GM21390 (cell line): ENCODE measurements at regions not wholly inside any gene's neighbourhood (a gene's known extent, or its start where the extent isn't known, plus 50 kb on each side); places are given as distances from the start of the nearest gene placed in this dataset.

Experiments
- ATAC-seq: cut with Tn5 transposase; IDR thresholded peaks from one replicate; pipeline ENCODE4 v1.9.1; 2021; ENCODE audit not compliant: unreplicated experiment

DNA sequence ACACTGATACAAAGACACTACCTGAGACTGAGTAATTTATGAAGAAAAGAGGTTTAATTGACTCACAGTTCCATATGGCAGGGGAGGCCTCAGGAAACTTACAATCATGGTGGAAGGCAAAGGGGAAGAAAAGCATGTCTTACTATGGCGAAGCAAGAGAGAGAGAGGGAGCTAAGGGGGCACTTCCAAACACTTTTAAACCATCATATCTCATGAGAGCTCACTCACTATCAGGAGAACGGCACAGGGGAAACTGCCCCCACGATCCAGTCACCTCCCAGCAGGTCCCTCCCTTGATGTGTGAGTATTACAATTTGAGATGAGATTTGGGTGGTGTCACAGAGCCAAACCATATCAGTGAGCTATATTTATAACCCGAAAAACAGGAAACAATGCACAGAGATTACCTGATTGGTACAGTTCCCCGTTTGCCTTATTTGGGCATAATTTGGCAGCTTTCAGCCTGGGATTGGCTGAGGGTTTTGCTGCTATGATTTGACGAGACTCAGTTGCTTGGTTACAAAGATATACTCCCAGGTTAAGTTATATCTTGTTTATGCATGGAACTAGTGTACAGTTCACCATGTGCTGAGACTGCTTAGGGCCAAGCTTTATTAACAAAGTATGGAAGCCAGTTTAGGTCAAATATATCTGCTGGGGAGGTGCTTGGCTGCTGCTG lies 184.2 kb downstream of the NR2F2 start:
- ATAC-seq = no peak

DNA sequence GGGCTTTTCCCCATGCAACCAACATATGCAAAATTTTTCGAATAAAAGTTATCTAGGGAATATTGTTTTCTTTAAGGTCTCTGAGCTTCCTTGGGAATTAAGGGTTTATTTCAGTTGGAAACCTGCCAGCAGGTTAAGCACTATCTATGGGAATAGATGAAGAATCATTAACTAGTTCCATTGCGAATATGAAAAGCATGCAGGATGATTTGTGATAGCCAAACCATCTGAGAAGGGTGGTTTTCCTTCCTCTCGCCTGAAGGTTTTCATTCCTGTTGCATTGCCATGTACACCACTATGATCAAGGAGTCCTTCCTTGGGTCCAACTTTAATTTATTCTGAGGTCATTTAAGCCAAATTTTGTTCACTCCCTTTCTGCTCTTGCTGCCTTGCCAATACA lies 184.9 kb downstream of the NR2F2 start:
- ATAC-seq = no peak

GRCh38 chr15:96521386-96521785 lies 190.9 kb downstream of the NR2F2 start:
- no peak for ATAC-seq

DNA sequence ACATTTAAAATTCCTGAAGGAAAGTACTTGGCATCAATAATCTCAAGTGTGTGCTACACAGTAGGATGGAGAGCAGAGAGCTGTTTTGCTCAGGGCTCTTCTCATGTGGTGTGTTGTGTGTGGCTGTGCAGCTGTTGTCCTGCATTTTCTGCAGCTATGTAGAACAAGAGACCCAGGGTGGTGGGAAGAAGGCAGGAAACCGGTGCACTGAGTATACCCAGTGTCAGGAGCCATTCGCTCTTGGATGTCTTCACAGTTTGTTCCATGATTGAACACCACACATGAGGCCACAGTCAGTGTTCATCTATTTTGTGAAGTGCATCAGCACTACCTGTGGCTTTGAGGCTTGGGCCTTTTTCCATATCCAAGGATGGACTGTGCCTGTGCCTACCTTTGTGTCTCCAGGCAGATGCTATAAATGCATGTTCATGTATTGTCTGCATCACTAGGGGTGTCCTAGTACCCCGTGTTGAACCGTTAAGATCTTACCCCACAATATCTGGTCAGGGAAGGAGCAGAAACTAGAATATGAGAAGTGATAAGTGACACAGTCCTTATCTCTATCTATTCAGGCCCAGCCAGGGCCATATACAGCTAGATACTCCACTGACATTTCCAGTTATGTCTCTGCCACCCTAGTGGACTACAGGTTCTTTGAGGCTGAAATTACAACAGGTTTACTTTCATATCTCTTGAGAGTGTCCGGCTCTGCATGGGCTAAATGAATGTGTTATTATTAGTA lies 194.3 kb downstream of the NR2F2 start:
- ATAC-seq = no peak

- no peak for ATAC-seq
Measured at GRCh38 chr15:96535148-96535547, 204.6 kb downstream of the NR2F2 start.

GRCh38 chr15:96538491-96538890 lies 208.0 kb downstream of the NR2F2 start:
- no peak for ATAC-seq

DNA sequence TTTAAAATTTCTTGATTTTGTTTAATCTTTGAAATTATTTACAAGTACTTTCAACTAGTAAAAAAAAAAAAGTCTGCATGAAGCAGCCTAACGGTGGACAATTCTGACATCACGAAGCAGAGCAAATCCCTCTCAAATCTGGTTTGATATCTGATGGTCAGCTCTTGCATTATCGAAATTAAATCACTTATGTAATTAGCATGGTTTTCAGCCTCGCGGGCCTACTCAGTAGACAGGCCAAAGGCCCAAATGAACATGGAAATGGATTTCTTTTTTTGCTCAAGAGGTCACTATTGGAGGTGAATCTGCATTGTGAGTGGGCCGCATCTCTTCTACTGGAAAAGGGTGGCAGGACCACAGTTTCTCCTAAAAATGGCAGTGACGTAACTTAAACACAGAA lies 209.8 kb downstream of the NR2F2 start:
- ATAC-seq = no peak

GRCh38 chr15:96542130-96542770 lies 211.8 kb downstream of the NR2F2 start:
- ATAC-seq = no peak

GRCh38 chr15:96544162-96544756 lies 213.8 kb downstream of the NR2F2 start:
- ATAC-seq = no peak

GRCh38 chr15:96549136-96549535 lies 218.6 kb downstream of the NR2F2 start:
- no peak for ATAC-seq

DNA sequence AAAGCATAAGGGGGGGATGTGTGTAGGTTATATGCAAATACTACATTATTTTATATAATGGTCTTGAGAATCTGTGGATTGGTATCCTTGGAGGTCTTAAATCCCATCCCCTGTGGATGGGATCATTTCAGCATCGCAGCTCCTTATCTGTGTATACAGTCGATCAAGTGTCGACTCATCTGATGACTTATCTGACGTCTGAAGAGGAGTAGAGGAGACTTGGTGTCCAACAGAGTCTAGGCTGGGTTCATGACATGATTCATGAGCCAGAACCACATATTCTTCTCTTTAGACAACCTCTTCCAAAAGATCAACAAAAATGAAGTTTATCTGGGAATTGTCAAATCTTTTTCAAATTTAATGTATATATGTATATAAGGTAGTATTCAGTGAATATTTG lies 220.7 kb downstream of the NR2F2 start:
- ATAC-seq = no peak

- ATAC-seq = no peak
Measured at GRCh38 chr15:96551722-96552121, 221.2 kb downstream of the NR2F2 start.

- no peak for ATAC-seq
Measured at GRCh38 chr15:96553006-96553405, 222.5 kb downstream of the NR2F2 start.

GRCh38 chr15:96553451-96553850 lies 223.0 kb downstream of the NR2F2 start:
- no peak for ATAC-seq

DNA sequence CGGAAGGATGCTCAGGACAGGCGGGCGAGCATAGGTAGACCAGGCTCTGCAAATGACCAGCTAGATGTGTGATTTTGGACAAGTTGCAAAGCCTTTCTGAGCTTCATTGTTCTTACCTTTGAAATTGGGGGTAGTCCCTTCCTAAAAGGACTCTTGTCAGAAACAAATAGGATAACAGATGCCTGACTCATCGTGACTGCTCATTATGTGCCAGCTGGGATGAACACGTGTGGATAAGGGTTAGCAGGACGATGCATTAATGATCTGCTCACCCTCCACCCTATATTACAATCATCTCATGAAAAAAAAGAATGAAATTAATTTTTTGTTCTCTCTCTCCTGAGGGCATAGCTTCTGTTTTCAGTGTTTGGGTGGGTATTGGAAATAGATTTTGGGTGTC lies 223.4 kb downstream of the NR2F2 start:
- ATAC-seq = no peak

DNA sequence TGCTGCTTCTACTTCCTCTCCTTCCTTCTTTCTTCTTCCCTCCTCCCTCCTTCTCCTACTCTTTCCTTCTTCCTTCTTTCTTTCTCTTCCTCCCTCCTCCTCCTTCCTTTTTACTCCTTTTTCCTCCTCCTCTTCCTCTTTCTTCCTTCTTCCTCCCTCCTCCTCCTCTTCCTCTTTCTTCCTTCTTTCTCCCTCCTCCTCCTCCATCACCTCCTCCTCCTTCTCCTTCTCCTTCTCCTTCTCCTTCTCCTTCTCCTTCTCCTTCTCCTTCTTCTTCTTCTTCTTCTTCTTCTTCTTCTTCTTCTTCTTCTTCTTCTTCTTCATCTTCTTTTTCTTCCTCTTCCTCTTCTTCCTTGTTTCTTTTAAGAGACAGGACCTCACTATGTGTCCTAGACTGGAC lies 224.0 kb downstream of the NR2F2 start:
- ATAC-seq = no peak

DNA sequence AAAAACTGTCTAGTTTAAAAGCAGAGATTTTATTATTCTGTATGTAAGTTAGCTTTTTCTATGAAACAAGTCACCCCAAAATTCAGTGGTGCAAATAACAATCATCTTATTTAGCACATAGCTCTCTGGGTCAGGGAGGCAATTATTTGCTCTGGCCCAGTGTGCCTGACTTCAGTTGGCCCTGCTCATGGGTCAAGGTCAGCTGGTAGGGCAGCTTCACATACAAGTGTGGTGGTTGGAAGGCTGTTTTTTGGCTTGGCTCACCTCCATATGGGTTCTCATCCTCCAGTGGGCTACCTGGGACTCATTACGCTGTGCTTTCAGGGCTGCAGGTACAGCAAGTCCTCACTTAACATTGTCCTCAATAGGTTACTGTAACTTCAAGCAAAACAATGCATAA lies 228.6 kb downstream of the NR2F2 start:
- ATAC-seq = no peak

DNA sequence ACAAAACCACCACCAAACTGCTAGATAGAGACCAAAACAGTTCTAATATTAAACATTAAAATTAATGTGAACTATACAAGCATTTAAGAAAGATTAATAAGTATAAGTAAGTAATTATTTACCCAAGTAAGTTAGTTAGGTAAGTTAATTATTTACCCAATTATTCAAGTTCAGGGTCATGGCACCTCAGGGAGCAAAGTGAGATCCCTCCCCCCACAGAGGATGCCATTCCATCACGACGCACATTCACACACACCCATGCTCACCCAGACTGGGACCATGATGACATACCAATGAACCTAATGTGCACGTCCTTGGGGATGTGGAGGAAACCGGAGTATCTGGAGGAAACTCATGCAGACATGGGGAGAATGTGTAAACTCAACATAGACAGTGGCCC lies 229.1 kb downstream of the NR2F2 start:
- ATAC-seq = no peak

- no peak for ATAC-seq
Measured at GRCh38 chr15:96560246-96560895, 229.9 kb downstream of the NR2F2 start.

DNA sequence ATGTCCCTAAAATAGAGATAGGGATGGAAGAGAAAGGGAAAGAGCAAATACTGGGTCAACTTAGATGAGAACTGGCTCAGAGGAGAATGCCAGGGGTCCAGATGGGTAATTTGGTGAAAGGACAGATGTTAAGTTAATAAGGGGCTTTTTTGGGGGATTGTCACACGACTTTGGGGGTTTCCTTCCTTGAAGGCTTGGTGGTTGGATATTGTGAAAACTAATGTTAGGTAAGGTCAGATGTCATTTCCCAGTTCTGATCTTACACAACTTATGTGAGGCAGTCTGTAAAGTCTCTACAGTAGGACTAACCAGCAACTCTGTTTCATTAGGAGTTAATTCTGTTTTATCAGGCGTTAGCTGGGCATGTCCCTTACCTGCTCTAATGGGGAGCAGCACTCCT lies 231.1 kb downstream of the NR2F2 start:
- no peak for ATAC-seq

GRCh38 chr15:96564546-96564945 lies 234.0 kb downstream of the NR2F2 start:
- ATAC-seq = no peak
